MCF 10A (cell line): ENCODE measurements at regions not wholly inside any gene's neighbourhood (a gene's known extent, or its start where the extent isn't known, plus 50 kb on each side); places are given as distances from the start of the nearest gene placed in this dataset.

Experiments used
- BruUV-seq: library from RNA; stranded (reverse); fragments of 400-500 nt; replicated peaks from 2 replicates; lab custom pipeline; 2021; lab: Mats Ljungman, UMichigan
- CTCF ChIA-PET: fragments of 300-600 bp; sonication (Branson Sonifier 250); formaldehyde crosslinking; extraction: SDS; loops from one replicate; lab custom pipeline; 2021; ENCODE audit warnings: antibody characterized with exemption, inconsistent platforms; lab: Yijun Ruan, JAX
- POLR2A ChIA-PET: fragments of 300-600, 350-650 bp; sonication (Branson Sonifier 250); formaldehyde crosslinking; extraction: SDS; loops from one replicate; lab custom pipeline; 2020; ENCODE audit warnings: antibody characterized with exemption, inconsistent platforms; lab: Yijun Ruan, JAX
- DNase-seq: peaks from one replicate; pipeline ENCODE4 v3.0.0-alpha.2; 2018; ENCODE audit not compliant: unreplicated experiment
- H3K27ac Mint-ChIP-seq: one replicate; pipeline ENCODE4 v1.8.0; 2022; ENCODE audit warnings: mild to moderate bottlenecking, low read depth, mixed read lengths; ENCODE audit not compliant: unreplicated experiment
- H3K27me3 Mint-ChIP-seq: one replicate; pipeline ENCODE4 v1.8.0; 2022; ENCODE audit warnings: mixed read lengths; ENCODE audit not compliant: insufficient read depth, unreplicated experiment
- H3K36me3 Mint-ChIP-seq: one replicate; pipeline ENCODE4 v1.8.0; 2022; ENCODE audit warnings: mild to moderate bottlenecking, moderate library complexity, mixed read lengths; ENCODE audit not compliant: insufficient read depth, unreplicated experiment
- H3K4me1 Mint-ChIP-seq: one replicate; pipeline ENCODE4 v1.8.0; 2022; ENCODE audit warnings: mixed read lengths; ENCODE audit not compliant: insufficient read depth, unreplicated experiment
- H3K4me3 Mint-ChIP-seq: one replicate; pipeline ENCODE4 v1.8.0; 2022; ENCODE audit warnings: mild to moderate bottlenecking, moderate library complexity, mixed read lengths; ENCODE audit not compliant: unreplicated experiment
- H3K9me3 Mint-ChIP-seq: one replicate; pipeline ENCODE4 v1.8.0; 2022; ENCODE audit warnings: mixed read lengths; ENCODE audit not compliant: unreplicated experiment
- CTCF ChIP-seq: fragments of 200-600 bp; IDR thresholded peaks from one replicate; pipeline ENCODE4 v1.8.0; 2022; ENCODE audit warnings: antibody characterized with exemption, mild to moderate bottlenecking; ENCODE audit not compliant: unreplicated experiment
- intact Hi-C: fragments of 100-400 bp; cut with micrococcal nuclease; formaldehyde crosslinking; loops from 2 replicates; pipeline ENCODE4 v1.14.1; 2022

GRCh38 chr7:137094-137891 lies 55.1 kb upstream of the FAM20C start:
- POLR2A ChIA-PET, result interaction anchor here (1.2 kb wide), 1 partner anchor 12 kb away, joined by 5 read pairs; no protein-coding TSS in a partner anchor
- Mint-ChIP-seq H3K9me3 (no peaks in the 10 kb centered on the region), H3K4me3 (no peak overlapping the region), H3K27ac (no peak overlapping the region), H3K36me3 (no peaks in the 10 kb centered on the region), H3K4me1 (no peaks in the 10 kb centered on the region), H3K27me3 (peaks cover 12% of the 10 kb centered on the region)
- TF ChIP-seq CTCF, result no peak
- no TSS peak for BruUV-seq
- intact Hi-C loops, result no loop called here
- no peak for DNase-seq
- CTCF ChIA-PET, result no interaction called here

- no peaks in the 10 kb centered on the region for H3K4me1 Mint-ChIP-seq
- no peaks in the 10 kb centered on the region for H3K27me3 Mint-ChIP-seq
- H3K4me3 Mint-ChIP-seq, result no peak overlapping the region
- H3K9me3 Mint-ChIP-seq, result no peaks in the 10 kb centered on the region
- DNase-seq, result no peak
- BruUV-seq, result no TSS peak
- intact Hi-C loops, result no loop called here
- H3K36me3 Mint-ChIP-seq, result no peaks in the 10 kb centered on the region
- no peak overlapping the region for H3K27ac Mint-ChIP-seq
- ChIA-PET POLR2A (no interaction called here), CTCF (no interaction called here)
- TF ChIP-seq CTCF, result no peak
Measured at GRCh38 chr7:139131-139530, 53.2 kb upstream of the FAM20C start.

GRCh38 chr7:139561-140243 lies 52.7 kb upstream of the FAM20C start:
- no TSS peak for BruUV-seq
- H3K27ac Mint-ChIP-seq, result no peak overlapping the region
- no peak overlapping the region for H3K4me3 Mint-ChIP-seq
- H3K9me3 Mint-ChIP-seq, result no peaks in the 10 kb centered on the region
- DNase-seq, result no peak
- no peaks in the 10 kb centered on the region for H3K27me3 Mint-ChIP-seq
- H3K4me1 Mint-ChIP-seq, result no peaks in the 10 kb centered on the region
- intact Hi-C loops, result no loop called here
- POLR2A ChIA-PET, result no interaction called here
- CTCF ChIA-PET, result no interaction called here
- no peak for TF ChIP-seq CTCF
- H3K36me3 Mint-ChIP-seq, result no peaks in the 10 kb centered on the region

DNA sequence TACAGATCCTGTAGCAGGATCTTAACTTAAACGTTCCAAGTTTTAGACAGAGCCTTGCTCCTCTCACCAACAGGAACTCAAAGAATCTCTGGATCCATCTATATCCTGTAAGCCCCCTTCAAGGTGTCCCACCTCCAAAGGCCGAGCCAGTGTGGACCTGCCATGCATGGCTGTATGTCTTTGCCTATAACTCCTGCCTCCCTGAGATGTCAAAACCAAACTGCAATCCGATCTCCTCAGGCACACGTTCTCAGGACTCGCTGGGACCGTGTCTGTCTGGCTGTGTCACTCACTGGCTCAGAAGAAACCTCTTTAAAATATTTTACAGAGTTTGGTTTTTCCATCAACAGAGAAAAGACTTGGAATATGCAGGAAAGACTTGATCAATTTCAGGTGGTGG lies 51.4 kb upstream of the FAM20C start:
- no peak overlapping the region for H3K4me3 Mint-ChIP-seq
- ChIA-PET CTCF (no interaction called here), POLR2A (no interaction called here)
- H3K36me3 Mint-ChIP-seq, result no peaks in the 10 kb centered on the region
- no TSS peak for BruUV-seq
- TF ChIP-seq CTCF, result no peak
- no peaks in the 10 kb centered on the region for H3K4me1 Mint-ChIP-seq
- no peak overlapping the region for H3K27ac Mint-ChIP-seq
- no peaks in the 10 kb centered on the region for H3K9me3 Mint-ChIP-seq
- no peaks in the 10 kb centered on the region for H3K27me3 Mint-ChIP-seq
- DNase-seq, result no peak
- intact Hi-C loops, result no loop called here
